Stomach (tissue), 8 donors: ENCODE measurements at regions not wholly inside any gene's neighbourhood (a gene's known extent, or its start where the extent isn't known, plus 50 kb on each side); places are given as distances from the start of the nearest gene placed in this dataset.

Experiments used
- DNase-seq, 2 donors: peaks; one replicate each; pipeline versions ENCODE4 v3.0.0 to v3.0.0-alpha.2; 2013 to 2019
- H3K27ac ChIP-seq, 5 donors: fragments of 200-600 bp in 4 of 5; sonication (generic) in 4 of 5; one replicate each; pipeline ENCODE4 v1.5.1; 2013 to 2019; ENCODE audit warnings: mild to moderate bottlenecking in 1 of 5, moderate library complexity in 1 of 5
- H3K27me3 ChIP-seq, 3 donors: fragments of 200-600 bp; sonication (generic); one replicate each; pipeline ENCODE4 v1.5.1; 2017 to 2019; ENCODE audit warnings: mixed run types in 1 of 3
- H3K36me3 ChIP-seq, 4 donors: fragments of 200-600 bp; sonication (generic); 1 replicate in 3 of 4; 2 replicates in 1 of 4; pipeline ENCODE4 v1.5.1; 2016 to 2019
- H3K4me1 ChIP-seq, 4 donors: fragments of 200-600 bp; sonication (generic); one replicate each; pipeline ENCODE4 v1.5.1; 2016 to 2019
- H3K4me3 ChIP-seq, 4 donors: fragments of 200-600 bp; sonication (generic) in 3 of 4; one replicate each; pipeline ENCODE4 v1.5.1; 2016 to 2019; ENCODE audit warnings: mild to moderate bottlenecking in 1 of 4
- H3K9me3 ChIP-seq, 4 donors: fragments of 200-600 bp; sonication (generic); one replicate each; pipeline ENCODE4 v1.5.1; 2016 to 2019
- EP300 ChIP-seq: sonication (generic); formaldehyde crosslinking; IDR thresholded peaks from one replicate; pipeline ENCODE4 v1.6.1; 2017; ENCODE audit warnings: antibody characterized with exemption
- POLR2A ChIP-seq, 4 donors: fragments of 450-650 bp; IDR thresholded peaks; one replicate each; pipeline ENCODE4 v1.6.1; 2016; ENCODE audit warnings: antibody characterized with exemption in 4 of 4, control low read depth in 2 of 4, mild to moderate bottlenecking in 1 of 4, moderate library complexity in 1 of 4
- POLR2AphosphoS5 ChIP-seq, 3 donors: sonication (generic); formaldehyde crosslinking; IDR thresholded peaks; one replicate each; pipeline ENCODE4 v1.6.1; 2016; ENCODE audit warnings: antibody characterized with exemption in 3 of 3
- WGBS, 5 donors: extraction: QIAGEN DNeasy Blood & Tissue Kit in 3 of 5; methylation state at CpG; one replicate each; pipeline versions ENCODE4 v1.1.5 to v1.1.7; 2013 to 2018; 5-methylcytosine and 5-hydroxymethylcytosine counted together
- intact Hi-C: fragments of 100-400 bp; cut with DNase I; formaldehyde crosslinking; loops from one replicate; pipeline ENCODE4 v1.15.1; 2023; ENCODE audit warnings: low total_unique reads
- TF ChIP-seq, protein P1 (sequence below), 7 experiments: fragments of 450-650 bp in 4 of 7; fragments of 200-600 bp in 3 of 7; sonication (generic) in 3 of 7; IDR thresholded peaks; one replicate each; pipeline ENCODE4 v1.5.1; 2016 to 2019; ENCODE audit warnings: antibody characterized with exemption in 7 of 7, control low read depth in 2 of 7, mild to moderate bottlenecking in 1 of 7
- donor health status: healthy with polysubstance abuse.
- donor health status: Bipolar disorder and iron deficiency.
- donor health status: healthy.

DNA sequence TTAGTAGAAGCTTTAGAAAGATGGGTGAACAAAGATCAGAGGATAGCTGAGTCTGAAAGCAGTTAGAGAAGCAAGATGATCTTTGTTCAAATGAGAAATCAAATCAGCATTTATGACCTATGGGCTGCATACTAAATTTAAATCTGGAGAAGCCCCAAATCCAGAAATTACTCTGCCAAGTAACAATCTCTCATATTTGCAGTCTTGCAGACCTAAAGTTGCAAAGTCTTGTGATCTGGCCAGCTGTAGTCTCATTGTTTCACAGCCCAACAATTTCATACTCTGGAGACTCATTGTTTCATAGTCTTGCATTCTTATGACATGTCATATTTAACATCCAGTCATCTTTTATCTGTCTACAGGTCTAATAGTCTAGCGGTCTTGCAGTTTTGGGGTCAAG is 364.9 kb upstream of the RSPO3 start:
- 63 to 91% (median 89%) methylated on average over 1 of the region's 1 CpG for WGBS, 5 donors
- DNase-seq = peak in 1 of 2 donors; percentile 46
- H3K27ac ChIP-seq = no peak overlapping the region

DNA sequence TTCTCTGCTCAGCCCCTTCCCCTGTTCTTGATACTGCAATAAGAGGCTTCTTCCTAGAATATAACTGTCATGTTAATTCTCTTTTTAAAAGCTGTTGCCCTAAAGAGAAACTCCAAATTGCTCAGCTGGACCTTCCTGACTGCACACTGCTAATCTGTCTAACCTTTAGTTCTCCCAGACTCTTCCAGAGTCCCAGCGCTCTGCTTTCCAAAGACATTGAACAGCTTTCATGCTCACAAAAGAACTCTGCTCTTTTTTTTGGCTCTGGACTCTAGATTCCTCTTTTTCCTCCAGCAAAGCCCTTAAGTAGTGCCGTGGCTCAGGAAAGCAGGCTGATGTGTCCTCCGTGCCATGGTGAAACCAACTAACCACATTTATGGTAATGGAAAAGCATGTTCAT is 356.6 kb upstream of the RSPO3 start:
- no peak overlapping the region for H3K27ac ChIP-seq

More for the DNA sequence above, 364.9 kb upstream of the RSPO3 start:
- H3K4me3 ChIP-seq = no peak overlapping the region
- no peaks in the 10 kb centered on the region for H3K4me1 ChIP-seq
- H3K27me3 ChIP-seq = no peaks in the 10 kb centered on the region
- intact Hi-C loops = no loop called here
- peaks cover 0 to 8% (median 1%) of the 10 kb centered on the region in 4 donors for H3K9me3 ChIP-seq
- no peak for TF ChIP-seq EP300
- no peaks in the 10 kb centered on the region for H3K36me3 ChIP-seq

DNA sequence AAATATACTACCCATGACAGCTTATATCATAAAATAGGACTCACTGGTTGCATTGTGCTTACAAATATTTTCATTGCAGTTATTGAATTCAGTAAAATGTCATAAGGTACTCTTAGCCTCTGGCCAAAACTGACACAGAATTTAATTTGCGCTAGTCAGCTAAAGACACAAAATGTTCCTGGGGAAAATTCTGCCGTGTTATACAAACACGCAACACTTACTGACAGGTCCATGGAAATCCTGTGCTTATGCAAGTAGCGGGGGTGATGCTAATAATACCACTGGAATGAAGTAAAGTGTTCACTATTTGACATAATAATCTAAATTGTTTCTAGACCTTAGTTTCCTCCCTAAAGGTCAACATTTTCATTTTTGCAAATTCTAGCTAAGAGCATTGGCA is 354.4 kb upstream of the RSPO3 start:
- Histone ChIP-seq H3K4me3 (no peak overlapping the region), H3K36me3 (no peaks in the 10 kb centered on the region), H3K27ac (no peak overlapping the region), H3K4me1 (peaks cover 0 to 7% (median 0%) of the 10 kb centered on the region in 4 donors), H3K27me3 (no peaks in the 10 kb centered on the region), H3K9me3 (no peaks in the 10 kb centered on the region)
- intact Hi-C loops = no loop called here
- WGBS, 5 donors = 59 to 74% (median 68%) methylated on average over 4 of the region's 4 CpGs
- DNase-seq = peak in 1 of 2 donors; percentile 6
- TF ChIP-seq EP300 (no peak), POLR2AphosphoS5 (IDR thresholded peaks at IDR 0.05) (peak in 1 of 3 donors; percentile 73), POLR2A (IDR thresholded peaks at IDR 0.05) (no peak)
- TF ChIP-seq, protein P1, sequence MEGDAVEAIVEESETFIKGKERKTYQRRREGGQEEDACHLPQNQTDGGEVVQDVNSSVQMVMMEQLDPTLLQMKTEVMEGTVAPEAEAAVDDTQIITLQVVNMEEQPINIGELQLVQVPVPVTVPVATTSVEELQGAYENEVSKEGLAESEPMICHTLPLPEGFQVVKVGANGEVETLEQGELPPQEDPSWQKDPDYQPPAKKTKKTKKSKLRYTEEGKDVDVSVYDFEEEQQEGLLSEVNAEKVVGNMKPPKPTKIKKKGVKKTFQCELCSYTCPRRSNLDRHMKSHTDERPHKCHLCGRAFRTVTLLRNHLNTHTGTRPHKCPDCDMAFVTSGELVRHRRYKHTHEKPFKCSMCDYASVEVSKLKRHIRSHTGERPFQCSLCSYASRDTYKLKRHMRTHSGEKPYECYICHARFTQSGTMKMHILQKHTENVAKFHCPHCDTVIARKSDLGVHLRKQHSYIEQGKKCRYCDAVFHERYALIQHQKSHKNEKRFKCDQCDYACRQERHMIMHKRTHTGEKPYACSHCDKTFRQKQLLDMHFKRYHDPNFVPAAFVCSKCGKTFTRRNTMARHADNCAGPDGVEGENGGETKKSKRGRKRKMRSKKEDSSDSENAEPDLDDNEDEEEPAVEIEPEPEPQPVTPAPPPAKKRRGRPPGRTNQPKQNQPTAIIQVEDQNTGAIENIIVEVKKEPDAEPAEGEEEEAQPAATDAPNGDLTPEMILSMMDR (IDR thresholded peaks at IDR 0.05) = no peak

More for the DNA sequence above, 356.6 kb upstream of the RSPO3 start:
- no peaks in the 10 kb centered on the region for H3K27me3 ChIP-seq
- 64 to 82% (median 78%) methylated on average over 3 of the region's 3 CpGs for WGBS, 5 donors
- H3K36me3 ChIP-seq = no peaks in the 10 kb centered on the region
- TF ChIP-seq POLR2AphosphoS5 (IDR thresholded peaks at IDR 0.05) = no peak
- TF ChIP-seq, protein P1 (IDR thresholded peaks at IDR 0.05) = no peak
- no peak for TF ChIP-seq EP300
- TF ChIP-seq POLR2A (IDR thresholded peaks at IDR 0.05) = no peak
- H3K9me3 ChIP-seq = no peaks in the 10 kb centered on the region
- DNase-seq = peak in 1 of 2 donors; percentile 19
- peaks cover 0 to 7% (median 0%) of the 10 kb centered on the region in 4 donors for H3K4me1 ChIP-seq
- no peak overlapping the region for H3K4me3 ChIP-seq
- intact Hi-C loops = no loop called here

GRCh38 chr6:126764671-126765070 is 353.8 kb upstream of the RSPO3 start:
- Histone ChIP-seq H3K9me3 (no peaks in the 10 kb centered on the region), H3K36me3 (no peaks in the 10 kb centered on the region), H3K4me3 (no peak overlapping the region), H3K27ac (no peak overlapping the region), H3K27me3 (no peaks in the 10 kb centered on the region), H3K4me1 (peaks cover 0 to 7% (median 0%) of the 10 kb centered on the region in 4 donors)
- no peak for DNase-seq
- TF ChIP-seq, protein P1 (IDR thresholded peaks at IDR 0.05) = no peak
- TF ChIP-seq POLR2A (IDR thresholded peaks at IDR 0.05) (no peak), EP300 (no peak), POLR2AphosphoS5 (IDR thresholded peaks at IDR 0.05) (no peak)
- intact Hi-C loops = no loop called here
- 36 to 57% (median 47%) methylated on average over 4 of the region's 4 CpGs for WGBS, 5 donors

DNA sequence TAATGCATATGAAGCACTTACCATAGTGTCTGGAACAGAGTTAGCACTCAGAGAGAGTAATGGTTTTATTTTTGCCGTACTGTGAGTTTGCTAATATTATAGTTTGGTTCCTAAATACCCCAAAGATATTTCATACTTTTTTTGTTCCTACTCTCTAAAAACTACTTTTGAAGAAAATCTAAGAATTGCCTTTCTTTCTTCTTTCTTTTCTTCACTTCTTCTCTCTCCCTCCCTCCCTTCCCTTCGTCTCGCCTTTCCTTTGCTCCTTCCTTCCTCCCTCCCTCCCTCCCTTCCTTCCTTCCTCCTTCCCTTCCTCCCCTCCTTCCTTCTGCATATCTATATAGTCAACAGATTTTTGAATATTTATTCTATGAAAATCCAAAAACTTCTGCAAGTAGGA is 351.7 kb upstream of the RSPO3 start:
- no peak for DNase-seq
- Histone ChIP-seq H3K9me3 (no peaks in the 10 kb centered on the region), H3K27me3 (no peaks in the 10 kb centered on the region), H3K36me3 (no peaks in the 10 kb centered on the region), H3K4me1 (peaks cover 0 to 5% (median 0%) of the 10 kb centered on the region in 4 donors), H3K4me3 (no peak overlapping the region), H3K27ac (no peak overlapping the region)
- TF ChIP-seq, protein P1 (IDR thresholded peaks at IDR 0.05) = no peak
- no peak for TF ChIP-seq POLR2A (IDR thresholded peaks at IDR 0.05)
- TF ChIP-seq EP300 = no peak
- TF ChIP-seq POLR2AphosphoS5 (IDR thresholded peaks at IDR 0.05) = no peak
- intact Hi-C loops = no loop called here
- WGBS, 5 donors = 71 to 92% (median 77%) methylated on average over 3 of the region's 3 CpGs
